ENCODE measurements at regions not wholly inside any gene's neighbourhood (a gene's known extent, or its start where the extent isn't known, plus 50 kb on each side); places are given as distances from the start of the nearest gene placed in this dataset.
"Not testable (repeated sequence)": the region's sequence is repeated elsewhere in the genome, so short reads cannot be mapped to it uniquely, and the experiment has no call there.

DNA sequence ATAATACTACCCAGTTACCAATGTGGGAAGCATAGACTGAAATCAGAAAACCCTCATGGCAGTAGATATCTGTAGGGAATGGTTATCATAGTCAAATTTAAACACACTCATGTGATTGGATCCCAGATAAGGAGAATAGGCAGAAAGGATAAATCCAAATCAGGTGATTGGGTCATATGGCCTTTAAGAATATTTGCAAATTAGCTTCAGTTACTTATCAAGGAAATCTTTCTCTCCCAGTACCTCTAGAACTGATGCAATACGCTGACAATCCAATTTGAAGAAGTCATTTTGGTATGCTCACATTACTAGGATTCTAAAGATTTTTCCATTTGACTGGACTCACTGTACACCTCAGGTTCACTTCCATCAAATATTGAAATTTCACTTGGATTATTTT is 87.7 kb upstream of the MNS1 start:
- Mint-ChIP-seq H3K27ac (ENCODE audit: unreplicated experiment) (peak overlapping the region; percentile 13), H3K4me3 (ENCODE audit: unreplicated experiment) (no peak overlapping the region), H3K9me3 (ENCODE audit: unreplicated experiment) (no peaks in the 10 kb centered on the region), H3K36me3 (ENCODE audit: low read depth, unreplicated experiment) (no peaks in the 10 kb centered on the region), H3K27me3 (ENCODE audit: low read depth, unreplicated experiment) (no peaks in the 10 kb centered on the region), H3K4me1 (ENCODE audit: low read depth, unreplicated experiment) (no peaks in the 10 kb centered on the region)
- Histone ChIP-seq H3K27ac (ENCODE audit: low read depth, low read length) (no peak overlapping the region), H3K9me3 (ENCODE audit: insufficient read depth, low read depth, low read length) (no peaks in the 10 kb centered on the region), H3K4me2 (ENCODE audit: low read length) (no peak overlapping the region), H4K20me1 (ENCODE audit: insufficient read depth, low read length) (no peaks in the 10 kb centered on the region), H3K4me1 (ENCODE audit: insufficient read depth, low read length) (no peaks in the 10 kb centered on the region), H3K27me3 (ENCODE audit: insufficient read depth, low read length) (no peaks in the 10 kb centered on the region), H2AFZ (ENCODE audit: low read depth, low read length) (no peak overlapping the region), H3K36me3 (ENCODE audit: insufficient read depth, low read length) (no peaks in the 10 kb centered on the region), H3K79me2 (ENCODE audit: insufficient read depth, low read length) (no peaks in the 10 kb centered on the region), H3K4me3 (ENCODE audit: insufficient read depth, low read depth, low read length) (no peak overlapping the region), H3K9ac (ENCODE audit: low read length) (no peak overlapping the region)
- FAIRE-seq = no peak
- DNase-seq (ENCODE audit: low read depth) = no peak
- TF ChIP-seq EZH2 (IDR thresholded peaks at IDR 0.05; ENCODE audit: insufficient read depth, low read length) = no peak
- TF ChIP-seq, protein P1, sequence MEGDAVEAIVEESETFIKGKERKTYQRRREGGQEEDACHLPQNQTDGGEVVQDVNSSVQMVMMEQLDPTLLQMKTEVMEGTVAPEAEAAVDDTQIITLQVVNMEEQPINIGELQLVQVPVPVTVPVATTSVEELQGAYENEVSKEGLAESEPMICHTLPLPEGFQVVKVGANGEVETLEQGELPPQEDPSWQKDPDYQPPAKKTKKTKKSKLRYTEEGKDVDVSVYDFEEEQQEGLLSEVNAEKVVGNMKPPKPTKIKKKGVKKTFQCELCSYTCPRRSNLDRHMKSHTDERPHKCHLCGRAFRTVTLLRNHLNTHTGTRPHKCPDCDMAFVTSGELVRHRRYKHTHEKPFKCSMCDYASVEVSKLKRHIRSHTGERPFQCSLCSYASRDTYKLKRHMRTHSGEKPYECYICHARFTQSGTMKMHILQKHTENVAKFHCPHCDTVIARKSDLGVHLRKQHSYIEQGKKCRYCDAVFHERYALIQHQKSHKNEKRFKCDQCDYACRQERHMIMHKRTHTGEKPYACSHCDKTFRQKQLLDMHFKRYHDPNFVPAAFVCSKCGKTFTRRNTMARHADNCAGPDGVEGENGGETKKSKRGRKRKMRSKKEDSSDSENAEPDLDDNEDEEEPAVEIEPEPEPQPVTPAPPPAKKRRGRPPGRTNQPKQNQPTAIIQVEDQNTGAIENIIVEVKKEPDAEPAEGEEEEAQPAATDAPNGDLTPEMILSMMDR (IDR thresholded peaks at IDR 0.05; ENCODE audit: insufficient read depth, low read depth, low read length) = no peak

DNA sequence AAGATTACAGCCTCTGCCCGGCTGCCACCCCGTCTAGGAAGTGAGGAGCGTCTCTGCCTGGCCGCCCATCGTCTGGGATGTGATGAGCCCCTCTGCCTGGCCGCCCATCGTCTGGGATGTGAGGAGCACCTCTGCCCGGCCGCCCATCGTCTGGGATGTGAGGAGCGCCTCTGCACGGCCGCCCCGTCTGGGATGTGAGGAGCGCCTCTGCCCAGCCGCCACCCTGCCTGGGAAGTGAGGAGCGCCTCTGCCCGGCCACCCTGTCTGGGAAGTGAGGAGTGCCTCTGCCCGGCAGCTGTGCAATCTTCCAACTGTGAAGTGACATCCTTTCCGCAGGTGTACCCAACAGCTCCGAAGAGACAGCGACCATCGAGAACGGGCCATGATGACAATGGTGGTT is 75.6 kb upstream of the MNS1 start:
- H3K4me2 ChIP-seq (ENCODE audit: low read length); H3K27ac Mint-ChIP-seq (ENCODE audit: unreplicated experiment); H3K36me3 Mint-ChIP-seq (ENCODE audit: low read depth, unreplicated experiment); FAIRE-seq; H3K4me3 ChIP-seq (ENCODE audit: insufficient read depth, low read depth, low read length); H3K9me3 Mint-ChIP-seq (ENCODE audit: unreplicated experiment); DNase-seq (ENCODE audit: low read depth); H3K9me3 ChIP-seq (ENCODE audit: insufficient read depth, low read depth, low read length); H3K79me2 ChIP-seq (ENCODE audit: insufficient read depth, low read length); H3K4me3 Mint-ChIP-seq (ENCODE audit: unreplicated experiment); H3K36me3 ChIP-seq (ENCODE audit: insufficient read depth, low read length); H3K9ac ChIP-seq (ENCODE audit: low read length); H3K27me3 Mint-ChIP-seq (ENCODE audit: low read depth, unreplicated experiment); H4K20me1 ChIP-seq (ENCODE audit: insufficient read depth, low read length); H2AFZ ChIP-seq (ENCODE audit: low read depth, low read length); H3K27ac ChIP-seq (ENCODE audit: low read depth, low read length); H3K4me1 Mint-ChIP-seq (ENCODE audit: low read depth, unreplicated experiment); H3K4me1 ChIP-seq (ENCODE audit: insufficient read depth, low read length); H3K27me3 ChIP-seq (ENCODE audit: insufficient read depth, low read length): not testable (repeated sequence)

GRCh38 chr15:56540157-56540556 is 75.2 kb upstream of the MNS1 start:
- not testable (repeated sequence) for FAIRE-seq; H3K4me3 ChIP-seq (ENCODE audit: insufficient read depth, low read depth, low read length); H3K27ac Mint-ChIP-seq (ENCODE audit: unreplicated experiment); DNase-seq (ENCODE audit: low read depth); H3K27me3 Mint-ChIP-seq (ENCODE audit: low read depth, unreplicated experiment); H4K20me1 ChIP-seq (ENCODE audit: insufficient read depth, low read length); H3K4me3 Mint-ChIP-seq (ENCODE audit: unreplicated experiment); H3K27me3 ChIP-seq (ENCODE audit: insufficient read depth, low read length); H3K27ac ChIP-seq (ENCODE audit: low read depth, low read length); H3K36me3 ChIP-seq (ENCODE audit: insufficient read depth, low read length); H3K9me3 ChIP-seq (ENCODE audit: insufficient read depth, low read depth, low read length); H3K4me1 ChIP-seq (ENCODE audit: insufficient read depth, low read length); H3K4me2 ChIP-seq (ENCODE audit: low read length); H2AFZ ChIP-seq (ENCODE audit: low read depth, low read length); H3K4me1 Mint-ChIP-seq (ENCODE audit: low read depth, unreplicated experiment); H3K79me2 ChIP-seq (ENCODE audit: insufficient read depth, low read length); H3K36me3 Mint-ChIP-seq (ENCODE audit: low read depth, unreplicated experiment); H3K9ac ChIP-seq (ENCODE audit: low read length); H3K9me3 Mint-ChIP-seq (ENCODE audit: unreplicated experiment)
